ENCODE measurements at regions not wholly inside any gene's neighbourhood (a gene's known extent, or its start where the extent isn't known, plus 50 kb on each side); places are given as distances from the start of the nearest gene placed in this dataset.

DNA sequence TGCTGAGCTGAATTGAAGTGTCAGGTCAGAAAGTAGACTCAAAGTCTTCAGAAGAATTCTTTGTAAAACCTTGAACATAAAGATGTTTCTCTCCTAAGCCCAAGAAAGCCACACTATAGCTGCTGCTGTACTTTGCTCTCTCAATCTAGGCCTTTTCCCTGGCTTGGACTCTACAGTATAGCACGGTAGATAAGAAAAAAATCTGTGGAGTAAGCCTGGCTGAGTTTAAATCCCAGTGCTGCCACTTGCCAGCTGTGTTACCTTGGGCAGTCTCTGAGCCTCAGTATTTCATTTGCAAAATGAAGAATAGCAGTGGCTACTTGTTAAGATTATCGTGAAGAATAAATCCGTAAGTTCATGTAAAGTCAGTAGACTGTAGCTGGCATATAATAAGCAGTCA lies 53.3 kb upstream of the UFL1 start:
- no peak for TF ChIP-seq EZH2 (IDR thresholded peaks at IDR 0.05; ENCODE audit: borderline replicate concordance, low read length)
- TF ChIP-seq, protein P1, sequence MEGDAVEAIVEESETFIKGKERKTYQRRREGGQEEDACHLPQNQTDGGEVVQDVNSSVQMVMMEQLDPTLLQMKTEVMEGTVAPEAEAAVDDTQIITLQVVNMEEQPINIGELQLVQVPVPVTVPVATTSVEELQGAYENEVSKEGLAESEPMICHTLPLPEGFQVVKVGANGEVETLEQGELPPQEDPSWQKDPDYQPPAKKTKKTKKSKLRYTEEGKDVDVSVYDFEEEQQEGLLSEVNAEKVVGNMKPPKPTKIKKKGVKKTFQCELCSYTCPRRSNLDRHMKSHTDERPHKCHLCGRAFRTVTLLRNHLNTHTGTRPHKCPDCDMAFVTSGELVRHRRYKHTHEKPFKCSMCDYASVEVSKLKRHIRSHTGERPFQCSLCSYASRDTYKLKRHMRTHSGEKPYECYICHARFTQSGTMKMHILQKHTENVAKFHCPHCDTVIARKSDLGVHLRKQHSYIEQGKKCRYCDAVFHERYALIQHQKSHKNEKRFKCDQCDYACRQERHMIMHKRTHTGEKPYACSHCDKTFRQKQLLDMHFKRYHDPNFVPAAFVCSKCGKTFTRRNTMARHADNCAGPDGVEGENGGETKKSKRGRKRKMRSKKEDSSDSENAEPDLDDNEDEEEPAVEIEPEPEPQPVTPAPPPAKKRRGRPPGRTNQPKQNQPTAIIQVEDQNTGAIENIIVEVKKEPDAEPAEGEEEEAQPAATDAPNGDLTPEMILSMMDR (IDR thresholded peaks at IDR 0.05; ENCODE audit: low read length): no peak
